ENCODE measurements at regions not wholly inside any gene's neighbourhood (a gene's known extent, or its start where the extent isn't known, plus 50 kb on each side); places are given as distances from the start of the nearest gene placed in this dataset.

GRCh38 chr5:112634796-112635195, 102.9 kb upstream of the APC start:
- TF ChIP-seq POLR2A (IDR thresholded peaks at IDR 0.05; ENCODE audit: low read depth, low read length) (no peak), POLR2AphosphoS5 (IDR thresholded peaks at IDR 0.05; ENCODE audit: low read depth, low read length) (no peak), TAF1 (IDR thresholded peaks at IDR 0.05; ENCODE audit: borderline replicate concordance, low read depth, low read length) (no peak)
